NCI-H1092 (cell line): ENCODE measurements at regions not wholly inside any gene's neighbourhood (a gene's known extent, or its start where the extent isn't known, plus 50 kb on each side); places are given as distances from the start of the nearest gene placed in this dataset.
"Not testable (repeated sequence)": the region's sequence is repeated elsewhere in the genome, so short reads cannot be mapped to it uniquely, and the experiment has no call there.

Experiments used
- DNase-seq: peaks from one replicate; lab custom pipeline; 2025; lab: John Stamatoyannopoulos, UW

DNA sequence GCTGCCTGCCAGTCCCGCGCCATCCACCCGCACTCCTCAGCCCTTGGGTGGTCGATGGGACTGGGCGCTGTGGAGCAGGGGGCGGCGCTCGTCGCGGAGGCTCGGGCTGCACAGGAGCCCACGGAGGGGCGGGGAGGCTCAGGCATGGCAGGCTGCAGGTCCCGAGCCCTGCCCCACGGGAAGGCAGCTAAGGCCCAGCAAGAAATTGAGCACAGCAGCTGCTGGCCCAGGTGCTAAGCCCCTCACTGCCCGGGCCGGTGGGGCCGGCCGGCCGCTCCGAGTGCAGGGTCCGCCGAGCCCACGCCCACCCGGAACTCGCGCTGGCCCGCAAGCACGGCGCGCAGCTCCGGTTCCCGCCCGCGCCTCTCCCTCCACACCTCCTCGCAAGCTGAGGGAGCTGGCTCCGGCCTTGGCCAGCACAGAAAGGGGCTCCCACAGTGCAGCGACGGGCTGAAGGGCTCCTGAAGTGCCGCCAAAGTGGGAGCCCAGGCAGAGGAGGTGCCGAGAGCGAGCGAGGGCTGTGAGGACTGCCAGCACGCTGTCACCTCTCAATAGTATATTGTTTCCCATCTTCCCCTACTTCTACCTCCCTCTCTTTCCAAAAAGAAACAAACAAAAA, 219.6 kb downstream of the BAMBI start:
- not testable (repeated sequence) for DNase-seq

DNA sequence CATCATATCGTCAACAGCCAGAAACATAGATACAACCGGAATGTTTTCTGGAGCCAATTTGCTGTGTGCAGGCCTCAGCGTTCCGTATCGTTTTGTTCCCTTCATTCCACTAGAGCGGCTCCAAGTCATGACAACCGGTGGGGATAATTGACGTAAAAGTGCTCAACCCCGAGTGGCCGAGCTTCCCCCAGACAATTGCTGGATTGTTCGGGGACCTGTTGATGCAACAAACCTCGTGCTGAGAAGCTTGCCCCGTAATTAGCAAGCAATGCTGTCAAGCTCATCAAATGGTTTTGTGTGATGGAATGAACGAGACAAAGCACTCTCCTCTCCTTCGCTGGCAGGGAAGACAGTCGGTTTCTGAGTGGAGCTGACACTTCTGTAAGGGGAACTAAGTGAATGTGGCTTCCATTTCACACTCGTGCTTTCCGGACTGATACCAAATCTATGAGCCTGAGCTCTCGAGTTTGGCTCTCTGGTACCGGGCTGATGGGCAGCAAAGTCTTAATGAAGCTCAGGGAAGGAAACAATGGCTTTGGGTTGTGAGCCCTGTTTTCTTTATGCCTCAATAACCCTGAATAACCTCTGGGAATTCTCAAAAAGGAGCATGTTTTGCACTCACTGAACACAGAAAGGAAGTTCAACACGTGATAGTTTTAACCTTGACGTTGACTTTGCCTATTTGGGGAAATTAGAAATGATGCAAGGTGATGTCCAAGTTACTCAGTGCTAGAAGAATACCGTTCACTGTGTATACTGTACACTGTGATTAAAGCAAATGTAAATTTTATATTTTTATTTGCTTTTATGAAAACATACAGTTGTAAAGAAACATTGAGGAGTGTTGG, 220.5 kb downstream of the BAMBI start:
- DNase-seq: no peak

DNA sequence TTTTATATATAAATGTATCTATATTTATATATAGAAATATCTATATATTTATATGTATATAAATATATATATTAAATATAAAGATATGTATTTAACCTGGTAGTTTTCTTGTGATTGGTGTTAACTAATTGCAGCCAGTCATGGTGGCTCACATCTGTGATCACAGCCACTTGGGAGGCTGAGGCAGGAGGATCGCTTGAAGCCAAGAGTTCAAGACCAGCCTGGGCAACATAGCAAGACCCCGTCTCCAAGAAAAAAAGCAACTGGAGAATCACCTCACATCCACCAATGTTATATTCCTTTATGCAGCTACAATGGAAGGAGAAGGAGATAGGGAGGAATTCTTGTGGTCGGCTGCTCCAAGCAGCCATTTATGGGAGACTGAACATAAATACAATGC, 224.9 kb downstream of the BAMBI start:
- DNase-seq: no peak

DNA sequence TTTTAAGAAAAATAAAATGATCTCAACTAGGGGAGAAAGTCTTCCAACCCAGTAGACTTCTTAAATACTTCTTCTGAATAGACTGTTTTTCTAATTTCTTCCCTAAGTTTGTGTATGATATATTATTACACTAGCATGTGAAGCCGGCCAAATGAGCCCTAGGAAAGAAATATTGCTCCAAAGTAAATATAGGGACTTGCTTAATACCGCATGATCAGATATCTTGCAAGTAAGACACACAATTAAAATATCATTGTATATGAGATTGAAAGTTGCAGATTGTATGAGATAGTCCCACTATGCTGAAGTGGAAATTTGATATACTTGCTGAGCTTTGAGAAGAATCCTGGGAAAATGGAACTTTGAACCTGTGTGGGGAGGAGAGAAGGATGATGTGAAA, 225.7 kb downstream of the BAMBI start:
- DNase-seq: no peak

DNA sequence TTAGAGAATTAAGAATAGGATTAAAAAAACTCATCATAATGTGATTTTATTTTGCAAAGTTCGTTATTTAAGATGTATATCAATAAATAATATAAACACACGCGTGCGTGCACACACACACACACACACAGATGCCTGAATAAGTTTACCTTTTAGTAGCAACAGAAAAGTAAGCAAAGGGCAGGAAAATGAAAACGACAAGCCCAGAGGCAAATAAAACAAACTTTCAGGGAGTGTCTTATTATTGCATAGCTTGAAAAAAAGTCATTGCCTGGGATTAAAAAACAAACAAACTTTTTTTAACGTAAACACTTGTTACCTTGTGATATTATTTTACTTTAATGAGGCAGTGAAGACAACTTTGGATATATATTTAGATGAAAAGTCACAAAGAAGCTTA, 226.4 kb downstream of the BAMBI start:
- no peak for DNase-seq

DNA sequence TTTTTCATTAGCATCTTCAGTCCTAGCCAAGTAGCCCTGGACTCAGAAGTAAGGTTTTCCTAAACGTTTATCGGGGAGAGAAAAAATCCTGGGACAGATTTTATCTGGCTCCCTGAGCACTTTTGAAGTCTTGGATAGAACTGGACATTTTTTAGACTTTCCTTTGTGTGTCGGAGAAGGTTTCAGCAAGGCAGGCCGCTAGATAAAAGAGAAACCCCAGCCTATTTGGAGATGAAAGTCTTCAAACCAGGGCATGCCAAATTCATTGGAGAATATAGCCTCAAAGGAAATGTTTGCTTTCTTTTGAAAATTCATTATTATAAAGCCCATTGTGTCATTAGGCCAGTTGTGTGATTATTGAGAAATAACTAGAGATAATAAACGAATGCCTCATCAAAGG, 228.1 kb downstream of the BAMBI start:
- no peak for DNase-seq

DNA sequence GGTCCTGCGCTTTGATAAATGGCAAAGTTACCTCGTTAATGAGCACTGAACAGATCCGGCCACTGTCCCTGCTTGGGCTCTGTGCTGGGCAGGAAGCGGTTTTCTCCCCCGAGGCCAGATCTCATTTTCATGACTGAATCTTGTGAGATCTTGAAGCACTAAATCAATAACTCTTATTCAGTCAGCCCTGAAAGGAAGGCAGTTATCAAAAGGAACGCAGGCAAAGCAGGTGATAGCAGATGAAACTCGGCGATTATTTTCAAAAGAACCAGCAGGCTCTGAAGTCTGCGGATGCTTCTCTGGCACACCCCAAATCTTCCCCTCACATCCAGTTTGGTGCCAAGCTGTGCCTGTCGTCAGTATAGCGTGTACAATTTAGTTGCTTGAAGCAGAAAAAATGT, 228.7 kb downstream of the BAMBI start:
- no peak for DNase-seq

DNA sequence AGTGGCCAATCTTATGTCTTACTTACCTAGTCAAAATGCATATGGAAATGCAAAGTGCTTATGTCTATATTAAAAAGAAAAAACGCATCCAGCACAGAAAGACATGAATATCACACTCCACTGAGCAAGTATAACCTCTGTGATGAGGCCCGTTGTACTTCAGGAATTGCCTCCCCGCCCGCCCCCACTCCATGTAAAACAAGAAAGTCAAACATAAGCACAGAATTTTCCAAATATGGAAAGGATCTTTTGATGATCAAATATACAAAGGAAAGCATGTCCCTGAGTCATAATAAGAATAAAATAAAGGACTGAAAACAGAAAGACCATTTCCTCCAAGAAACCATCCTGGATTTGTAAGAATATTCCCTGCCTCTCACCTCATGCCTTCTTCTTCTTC, 229.1 kb downstream of the BAMBI start:
- no peak for DNase-seq

DNA sequence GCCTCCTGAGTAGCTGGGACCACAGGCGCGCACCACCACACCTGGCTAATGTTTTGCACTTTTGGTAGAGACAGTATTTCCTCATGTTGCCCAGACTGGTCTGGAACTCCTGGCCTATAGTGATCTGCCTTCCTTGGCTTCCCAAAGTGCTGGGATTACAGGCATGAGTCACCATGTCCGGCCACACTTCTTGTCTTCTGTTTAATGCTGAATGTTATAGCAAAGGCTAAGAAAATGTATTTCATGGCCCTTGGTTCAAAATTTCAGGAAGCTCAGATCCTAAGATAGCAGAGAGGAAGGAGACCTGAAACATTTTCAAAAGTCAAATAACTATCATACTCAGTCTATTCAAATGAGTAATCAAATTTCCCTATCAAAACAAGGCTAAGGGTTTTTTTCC, 229.6 kb downstream of the BAMBI start:
- no peak for DNase-seq

DNA sequence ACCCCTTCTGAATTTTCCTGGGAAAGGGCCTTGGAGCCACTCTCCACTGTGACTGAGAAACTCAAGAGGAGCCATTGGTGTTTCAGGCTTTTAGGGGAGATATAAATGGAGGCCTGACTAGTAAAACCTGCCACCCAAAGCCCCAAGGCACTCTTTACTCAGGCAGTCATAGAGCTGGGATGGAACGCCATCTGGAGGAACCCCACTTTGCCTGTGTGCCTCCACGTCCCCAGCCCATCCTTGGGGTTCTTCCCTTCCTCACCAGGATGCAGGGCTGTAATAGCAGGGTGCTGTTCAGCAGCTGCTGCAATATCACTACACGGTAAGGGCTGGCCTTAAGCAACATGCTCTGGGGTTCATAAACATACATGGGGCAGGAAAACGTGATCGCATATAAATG, 232.6 kb downstream of the BAMBI start:
- no peak for DNase-seq

DNA sequence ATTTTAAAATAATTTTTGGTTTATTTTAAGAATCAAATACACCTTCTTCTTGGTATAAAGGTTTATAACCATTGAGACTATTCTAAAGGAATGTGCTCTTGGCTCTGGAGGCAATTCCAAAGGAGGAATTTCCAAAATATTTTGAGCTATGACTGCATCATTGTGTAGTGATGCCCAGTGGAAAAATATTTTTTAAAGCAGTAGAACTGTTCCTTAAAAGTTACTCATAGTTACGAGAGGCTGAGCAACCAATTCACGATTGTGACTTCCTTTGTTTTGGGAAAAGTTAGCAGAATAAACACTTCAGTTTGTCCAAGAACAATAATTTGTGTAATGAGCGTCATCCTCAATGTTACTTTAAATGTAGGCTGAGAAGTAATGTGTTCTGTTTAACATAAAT, 233.6 kb downstream of the BAMBI start:
- no peak for DNase-seq

DNA sequence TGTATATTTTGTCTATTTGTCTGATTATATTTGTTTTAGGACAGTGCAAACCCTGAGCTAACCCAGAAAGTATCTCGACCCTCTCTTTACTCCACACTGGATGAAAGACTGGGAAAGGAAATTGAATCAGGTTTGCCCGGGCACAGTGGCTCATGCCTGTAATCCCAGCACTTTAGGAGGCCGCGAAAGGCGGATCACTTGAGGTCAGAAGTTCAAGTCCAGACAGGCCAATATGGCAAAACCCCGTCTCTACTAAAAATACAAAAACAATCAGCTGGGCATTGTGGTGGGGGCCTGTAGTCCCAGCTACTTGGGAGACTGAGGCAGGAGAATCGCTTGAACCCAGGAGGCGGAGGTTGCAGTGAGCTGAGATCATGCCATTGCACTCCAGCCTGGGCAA, 234.2 kb downstream of the BAMBI start:
- DNase-seq: not testable (repeated sequence)

DNA sequence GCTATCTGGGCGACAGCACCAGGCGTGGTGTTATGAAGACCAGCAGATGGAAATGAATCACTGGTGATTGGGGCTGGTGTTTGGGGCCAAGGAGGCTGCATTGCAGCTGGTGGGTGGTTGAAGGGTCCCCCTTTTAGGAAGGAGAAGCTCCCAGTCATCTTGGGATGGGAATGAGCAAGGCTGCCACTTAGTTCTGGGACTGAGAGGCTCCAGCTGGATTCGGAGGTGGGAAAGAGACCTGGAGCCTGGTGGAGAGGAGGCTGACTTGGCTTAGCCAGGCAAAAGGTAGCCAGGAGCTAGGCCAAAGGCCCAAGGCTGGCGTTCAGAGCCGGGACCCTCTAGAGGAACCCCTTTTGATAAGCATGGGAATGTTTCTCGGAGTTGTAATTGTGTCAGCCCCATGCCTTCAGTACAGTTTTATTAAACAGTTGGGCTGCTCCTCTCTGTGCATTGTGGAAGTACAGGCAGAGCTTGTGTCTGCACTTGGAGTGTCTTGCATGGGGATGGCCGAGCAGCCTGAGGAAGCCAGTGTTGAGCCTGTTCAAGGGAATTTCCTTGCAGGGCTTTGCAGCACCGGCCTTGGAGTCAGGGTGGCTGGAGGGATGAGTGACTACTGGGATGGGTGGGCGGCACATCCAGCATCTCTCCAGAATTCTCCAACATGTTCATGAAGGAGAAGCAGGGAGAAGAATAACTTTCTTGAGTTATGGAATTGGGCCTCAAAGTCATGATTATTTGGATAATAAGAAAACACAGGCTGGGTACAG, 234.9 kb downstream of the BAMBI start:
- no peak for DNase-seq

DNA sequence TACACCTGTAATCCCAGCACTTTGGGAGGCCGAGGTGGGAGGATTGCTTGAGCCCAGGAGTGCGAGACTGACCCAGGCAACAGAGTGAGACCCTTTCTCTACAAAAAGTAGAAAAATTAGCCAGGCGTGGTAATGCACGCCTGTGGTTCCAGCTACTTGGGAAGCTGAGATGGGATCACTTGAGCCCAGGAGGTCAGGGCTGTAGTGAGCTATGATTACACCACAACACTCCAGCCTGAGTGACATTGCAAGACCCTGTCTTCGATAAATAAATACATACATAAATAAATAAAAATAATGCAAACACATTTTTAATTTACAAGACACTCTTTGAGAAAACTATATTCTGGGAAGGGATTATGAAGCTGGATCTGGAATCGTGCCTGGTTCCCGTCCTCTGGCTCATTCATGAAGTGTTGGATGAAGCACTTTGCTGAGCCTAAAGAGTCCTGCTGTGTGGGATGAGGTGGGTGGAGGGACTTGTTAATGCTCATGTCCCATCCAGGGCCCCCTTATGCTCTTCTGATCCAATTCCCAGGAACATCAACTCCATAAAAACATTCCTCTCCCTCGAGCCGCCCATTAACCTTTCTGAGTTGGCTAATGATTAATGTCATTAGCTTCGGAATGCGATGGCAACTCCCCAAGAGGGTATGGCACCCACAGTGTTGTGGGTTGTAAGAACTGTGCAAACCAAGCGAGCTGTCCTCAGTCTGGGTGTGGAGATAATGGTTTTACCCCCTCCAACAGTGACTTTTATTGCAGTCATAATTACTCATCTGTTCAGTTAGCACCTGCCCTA, 236.3 kb downstream of the BAMBI start:
- no peak for DNase-seq

DNA sequence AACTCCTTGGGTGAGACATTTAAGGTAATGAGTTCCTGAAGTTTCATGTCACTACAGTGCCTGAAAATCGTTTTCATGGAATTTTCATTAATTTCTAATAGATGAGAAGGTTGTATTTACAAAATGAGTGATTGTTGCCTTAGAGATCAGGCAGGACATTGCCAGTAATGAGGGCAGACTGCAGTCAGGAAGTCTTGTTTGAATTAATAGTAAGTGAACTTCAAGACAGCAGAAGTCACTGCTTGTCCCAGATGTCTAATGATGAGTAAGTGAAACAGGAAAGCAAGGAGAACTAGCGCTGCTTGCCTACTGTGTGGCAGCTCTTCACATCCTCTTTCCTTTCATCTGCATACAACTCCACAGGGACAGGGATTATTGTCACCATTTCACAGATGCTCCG, 237.4 kb downstream of the BAMBI start:
- DNase-seq: no peak

DNA sequence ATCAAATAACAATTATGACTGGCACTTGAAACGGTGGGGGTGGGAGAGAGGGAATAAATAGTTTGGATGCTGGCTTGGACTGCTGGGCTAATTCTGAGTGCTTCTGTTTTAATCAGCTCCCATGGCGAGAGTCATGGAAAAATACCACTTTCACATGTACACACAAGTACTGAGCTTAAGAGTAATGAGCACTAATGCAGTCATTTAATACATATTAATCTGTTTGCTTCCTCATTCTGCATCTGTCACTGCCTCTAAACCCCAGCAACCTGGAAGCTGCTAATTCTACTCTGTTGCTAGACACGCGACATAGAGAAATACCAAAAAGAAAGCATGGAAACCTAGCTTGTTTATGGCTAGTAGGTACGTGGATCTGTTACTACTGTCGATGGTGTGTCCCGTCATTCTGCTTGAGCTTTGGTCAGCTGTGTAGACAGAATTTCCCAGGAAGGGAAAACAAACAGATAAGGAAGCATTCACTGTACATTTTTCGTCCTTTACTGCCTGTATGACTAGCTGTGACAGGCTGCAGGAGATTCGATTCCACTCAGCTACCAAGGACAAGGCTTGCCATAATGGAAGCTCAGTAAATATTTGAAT, 238.8 kb downstream of the BAMBI start:
- peak; percentile 2 for DNase-seq

DNA sequence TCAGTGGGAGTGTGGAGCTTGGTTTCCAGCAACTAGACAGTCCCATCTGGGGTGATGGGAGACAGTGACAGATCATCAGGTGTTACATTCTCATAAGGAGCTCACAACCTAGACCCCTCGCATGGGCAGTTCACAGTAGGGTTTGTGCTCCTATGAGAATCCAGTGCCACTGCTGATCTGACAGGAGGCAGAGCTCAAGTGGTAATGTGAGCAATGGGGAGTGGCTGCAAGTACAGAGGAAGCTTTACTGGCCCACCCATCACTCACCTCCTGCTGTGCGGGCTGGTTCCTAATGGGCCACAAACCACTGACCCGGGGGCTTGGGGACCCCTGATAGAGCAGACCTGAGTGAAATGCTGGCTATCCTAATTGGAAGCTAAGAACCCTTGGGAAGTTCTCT, 242.8 kb downstream of the BAMBI start:
- DNase-seq: no peak

DNA sequence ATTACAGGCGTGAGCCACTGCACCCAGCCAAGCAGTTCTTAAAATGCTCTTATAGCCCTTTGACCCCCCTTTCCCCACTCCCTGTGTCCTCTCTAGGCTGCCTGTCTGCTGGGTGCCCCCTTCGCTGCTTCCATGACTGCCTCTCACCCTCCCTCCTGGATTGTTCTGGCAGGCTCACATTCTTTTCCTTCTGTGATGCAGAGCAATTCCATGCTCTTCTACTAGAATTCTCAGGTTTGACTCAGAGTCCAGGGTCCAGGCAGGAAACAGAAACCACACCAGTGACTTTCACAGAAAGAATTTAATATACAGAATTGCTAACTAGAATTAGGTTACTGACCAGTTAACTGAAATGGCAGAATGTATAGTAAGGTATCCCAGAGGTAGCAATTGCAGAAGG, 244.8 kb downstream of the BAMBI start:
- no peak for DNase-seq

DNA sequence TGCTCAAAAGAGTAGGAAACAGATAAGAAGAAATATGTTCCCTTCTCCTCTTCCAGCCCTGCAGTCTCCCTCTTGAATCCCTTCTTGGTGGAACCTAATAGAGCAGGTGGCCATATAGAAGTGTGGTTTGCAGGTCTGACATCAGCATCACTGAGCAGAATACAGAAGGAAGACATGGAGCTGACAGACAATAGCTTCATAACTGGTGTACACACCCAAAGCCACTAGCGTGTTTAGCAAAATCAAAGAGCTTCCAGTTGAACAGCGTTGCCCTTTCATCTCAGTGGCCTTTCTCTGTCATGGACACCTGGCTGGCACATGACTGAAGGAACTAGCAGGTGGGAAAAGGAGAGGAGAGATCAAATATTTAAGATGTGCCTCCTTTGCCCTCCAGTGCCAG, 245.5 kb downstream of the BAMBI start:
- no peak for DNase-seq

DNA sequence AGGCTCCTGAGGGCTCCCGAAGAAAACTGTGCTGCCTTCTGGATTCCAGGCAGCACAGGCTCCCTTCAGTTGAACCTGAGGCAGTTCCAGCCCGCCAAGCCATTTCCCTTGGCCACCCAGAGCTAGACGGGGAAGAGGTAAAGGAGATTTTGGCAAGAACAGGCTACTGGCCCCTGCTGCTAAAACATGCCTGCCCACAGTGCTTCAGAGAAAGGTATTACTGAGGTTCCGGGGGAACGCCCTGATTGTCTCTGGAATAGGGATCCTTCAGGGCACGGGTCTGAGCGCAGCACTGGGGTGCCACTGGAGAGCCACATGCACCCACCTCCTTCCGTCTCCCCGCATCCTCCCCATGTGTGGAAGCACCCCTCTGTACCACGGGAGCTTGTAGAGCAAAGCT, 247.4 kb downstream of the BAMBI start:
- no peak for DNase-seq

DNA sequence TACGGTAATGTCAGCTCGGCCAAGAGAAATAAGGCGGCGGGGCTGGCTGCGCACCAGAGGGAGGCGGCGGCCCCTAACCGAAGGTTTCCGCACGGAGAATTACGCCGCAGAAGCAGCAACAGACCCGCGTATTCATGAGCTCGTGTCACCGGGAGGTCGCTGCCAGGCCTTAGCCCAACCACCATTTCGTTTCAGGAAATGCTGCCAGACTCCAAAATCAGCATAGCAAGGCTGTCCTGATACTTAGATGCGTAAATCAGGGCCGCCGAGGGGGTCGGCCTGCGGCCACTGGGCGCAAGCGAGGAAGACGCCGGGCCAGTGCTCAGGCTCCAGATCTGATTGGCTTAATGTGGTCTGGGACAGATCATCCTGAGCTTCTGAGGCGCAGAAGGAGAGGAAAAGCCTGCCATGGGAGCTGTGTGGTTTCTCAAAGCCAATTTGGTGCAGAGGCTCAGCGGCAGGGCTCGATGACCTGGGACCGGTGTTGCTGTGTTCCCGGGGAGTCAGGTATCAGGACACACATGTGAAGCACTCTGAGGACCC, 247.9 kb downstream of the BAMBI start:
- no peak for DNase-seq

DNA sequence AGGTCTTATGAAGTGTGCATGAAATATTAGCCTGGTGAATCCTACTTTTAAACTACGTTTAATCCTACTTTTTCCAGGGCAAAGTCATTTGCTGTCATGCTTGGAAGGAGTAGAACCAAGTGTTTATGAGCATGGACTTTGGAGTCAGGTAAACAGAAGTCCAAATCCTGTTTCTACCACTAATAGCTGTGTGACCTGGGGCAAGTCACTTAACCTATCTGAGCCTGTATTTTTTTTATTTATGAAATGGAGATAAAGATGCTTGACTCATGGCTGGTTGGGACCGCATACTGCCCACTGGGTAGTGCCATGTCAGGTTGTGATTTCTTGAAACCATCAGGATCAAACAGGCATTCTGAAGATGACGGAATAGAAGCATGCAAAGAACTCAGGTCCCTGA, 249.6 kb downstream of the BAMBI start:
- no peak for DNase-seq
